IPS-18a (cell line): ENCODE measurements at regions not wholly inside any gene's neighbourhood (a gene's known extent, or its start where the extent isn't known, plus 50 kb on each side); places are given as distances from the start of the nearest gene placed in this dataset.
"Not testable (repeated sequence)": the region's sequence is repeated elsewhere in the genome, so short reads cannot be mapped to it uniquely, and the experiment has no call there.

Source experiments
- H3K27ac ChIP-seq: one replicate; pipeline ENCODE4 v1.5.1; 2013; ENCODE audit warnings: low read length
- H3K27me3 ChIP-seq: one replicate; pipeline ENCODE4 v1.6.1; 2013; ENCODE audit warnings: mild to moderate bottlenecking, low read length; ENCODE audit not compliant: control insufficient read depth, insufficient read depth
- H3K36me3 ChIP-seq: one replicate; pipeline ENCODE4 v1.6.1; 2013; ENCODE audit warnings: low read depth, low read length; ENCODE audit not compliant: control insufficient read depth
- H3K4me1 ChIP-seq: one replicate; pipeline ENCODE4 v1.6.1; 2013; ENCODE audit warnings: low read depth, low read length; ENCODE audit not compliant: control insufficient read depth
- H3K4me3 ChIP-seq: one replicate; pipeline ENCODE4 v1.5.1; 2013; ENCODE audit warnings: low read length
- H3K9ac ChIP-seq: one replicate; pipeline ENCODE4 v1.6.1; 2013; ENCODE audit warnings: mild to moderate bottlenecking, low read length, moderate library complexity
- H3K9me3 ChIP-seq: one replicate; pipeline ENCODE4 v1.6.1; 2013; ENCODE audit warnings: low read depth, low read length; ENCODE audit not compliant: control insufficient read depth

- Histone ChIP-seq H3K4me3 (no peak overlapping the region), H3K9me3 (no peaks in the 10 kb centered on the region), H3K27me3 (no peaks in the 10 kb centered on the region)
These were observed 102.9 kb upstream of the FSCB start for GRCh38 chr14:44609876-44610510.

GRCh38 chr14:44609201-44609600 is 102.1 kb upstream of the FSCB start:
- no peaks in the 10 kb centered on the region for H3K27me3 ChIP-seq
- H3K27ac ChIP-seq, result no peak overlapping the region
- H3K4me3 ChIP-seq, result no peak overlapping the region
- no peaks in the 10 kb centered on the region for H3K36me3 ChIP-seq
- no peaks in the 10 kb centered on the region for H3K4me1 ChIP-seq
- no peaks in the 10 kb centered on the region for H3K9me3 ChIP-seq
- H3K9ac ChIP-seq, result no peak overlapping the region

More at GRCh38 chr14:44609876-44610510, 102.9 kb upstream of the FSCB start:
- H3K27ac ChIP-seq, result no peak overlapping the region
- no peaks in the 10 kb centered on the region for H3K4me1 ChIP-seq
- no peak overlapping the region for H3K9ac ChIP-seq
- H3K36me3 ChIP-seq, result no peaks in the 10 kb centered on the region

GRCh38 chr14:44607701-44608100 is 100.6 kb upstream of the FSCB start:
- Histone ChIP-seq H3K27me3 (no peaks in the 10 kb centered on the region), H3K36me3 (no peaks in the 10 kb centered on the region), H3K4me3 (no peak overlapping the region), H3K27ac (no peak overlapping the region), H3K4me1 (peaks cover 4% of the 10 kb centered on the region), H3K9me3 (no peaks in the 10 kb centered on the region), H3K9ac (no peak overlapping the region)

GRCh38 chr14:44606576-44606975 is 99.5 kb upstream of the FSCB start:
- peaks cover 6% of the 10 kb centered on the region for H3K4me1 ChIP-seq
- no peaks in the 10 kb centered on the region for H3K36me3 ChIP-seq
- no peak overlapping the region for H3K9ac ChIP-seq
- no peaks in the 10 kb centered on the region for H3K9me3 ChIP-seq
- H3K27me3 ChIP-seq, result no peaks in the 10 kb centered on the region
- no peak overlapping the region for H3K27ac ChIP-seq
- no peak overlapping the region for H3K4me3 ChIP-seq

GRCh38 chr14:44601266-44601665 is 94.2 kb upstream of the FSCB start:
- not testable (repeated sequence) for H3K36me3 ChIP-seq, H3K27me3 ChIP-seq, H3K9me3 ChIP-seq, H3K9ac ChIP-seq, H3K4me3 ChIP-seq, H3K4me1 ChIP-seq, H3K27ac ChIP-seq

- Histone ChIP-seq H3K4me3 (no peak overlapping the region), H3K9me3 (no peaks in the 10 kb centered on the region)
These were observed 82.1 kb upstream of the FSCB start for GRCh38 chr14:44589180-44589579.

GRCh38 chr14:44586910-44587309 is 79.8 kb upstream of the FSCB start:
- no peaks in the 10 kb centered on the region for H3K27me3 ChIP-seq
- no peaks in the 10 kb centered on the region for H3K4me1 ChIP-seq
- no peaks in the 10 kb centered on the region for H3K36me3 ChIP-seq
- H3K4me3 ChIP-seq, result no peak overlapping the region
- H3K27ac ChIP-seq, result no peak overlapping the region
- H3K9ac ChIP-seq, result no peak overlapping the region
- no peaks in the 10 kb centered on the region for H3K9me3 ChIP-seq

More at GRCh38 chr14:44589180-44589579, 82.1 kb upstream of the FSCB start:
- Histone ChIP-seq H3K4me1 (no peaks in the 10 kb centered on the region), H3K27me3 (no peaks in the 10 kb centered on the region), H3K27ac (no peak overlapping the region), H3K36me3 (no peaks in the 10 kb centered on the region), H3K9ac (no peak overlapping the region)

- H3K27me3 ChIP-seq, result no peaks in the 10 kb centered on the region
- H3K4me3 ChIP-seq, result no peak overlapping the region
- H3K9ac ChIP-seq, result no peak overlapping the region
- H3K27ac ChIP-seq, result no peak overlapping the region
- H3K9me3 ChIP-seq, result no peaks in the 10 kb centered on the region
- H3K36me3 ChIP-seq, result no peaks in the 10 kb centered on the region
- no peaks in the 10 kb centered on the region for H3K4me1 ChIP-seq
These were observed 69.3 kb upstream of the FSCB start for GRCh38 chr14:44576356-44576755.

GRCh38 chr14:44567997-44568396 is 60.9 kb upstream of the FSCB start:
- H3K27ac ChIP-seq, result no peak overlapping the region
- no peaks in the 10 kb centered on the region for H3K36me3 ChIP-seq
- no peaks in the 10 kb centered on the region for H3K27me3 ChIP-seq
- H3K4me1 ChIP-seq, result no peaks in the 10 kb centered on the region
- no peaks in the 10 kb centered on the region for H3K9me3 ChIP-seq
- H3K9ac ChIP-seq, result no peak overlapping the region
- no peak overlapping the region for H3K4me3 ChIP-seq

- Histone ChIP-seq H3K27ac (no peak overlapping the region), H3K4me1 (no peaks in the 10 kb centered on the region), H3K27me3 (no peaks in the 10 kb centered on the region), H3K4me3 (no peak overlapping the region), H3K36me3 (no peaks in the 10 kb centered on the region), H3K9ac (no peak overlapping the region), H3K9me3 (no peaks in the 10 kb centered on the region)
These were observed 58.9 kb upstream of the FSCB start for GRCh38 chr14:44565968-44566367.

GRCh38 chr14:44564908-44565307 is 57.8 kb upstream of the FSCB start:
- Histone ChIP-seq H3K27me3 (no peaks in the 10 kb centered on the region), H3K36me3 (no peaks in the 10 kb centered on the region), H3K4me3 (no peak overlapping the region), H3K4me1 (no peaks in the 10 kb centered on the region), H3K9ac (no peak overlapping the region), H3K27ac (no peak overlapping the region), H3K9me3 (no peaks in the 10 kb centered on the region)
